Ovary (tissue), 7 donors: ENCODE measurements at regions not wholly inside any gene's neighbourhood (a gene's known extent, or its start where the extent isn't known, plus 50 kb on each side); places are given as distances from the start of the nearest gene placed in this dataset.

Source experiments
- DNase-seq, 5 donors: peaks; one replicate each; pipeline ENCODE4 v3.0.0-alpha.2; 2019 to 2020
- H3K27ac ChIP-seq, 2 donors: fragments of 200-600 bp; one replicate each; pipeline versions ENCODE4 v1.5.1 to v1.8.0; 2019 to 2022
- H3K27me3 ChIP-seq: fragments of 200-600 bp; one replicate; pipeline ENCODE4 v1.8.0; 2022
- H3K36me3 ChIP-seq: fragments of 200-600 bp; sonication (generic); one replicate; pipeline ENCODE4 v1.5.1; 2019
- H3K4me1 ChIP-seq: one replicate; pipeline ENCODE4 v1.8.1; 2013; ENCODE audit warnings: mild to moderate bottlenecking, moderate library complexity; ENCODE audit not compliant: insufficient read depth
- H3K4me3 ChIP-seq: fragments of 200-600 bp; sonication (generic); one replicate; pipeline ENCODE4 v1.5.1; 2017
- H3K9me3 ChIP-seq, 2 donors: fragments of 200-600 bp in 1 of 2; sonication (generic) in 1 of 2; one replicate each; pipeline versions ENCODE4 v1.5.1 to v1.8.1; 2013 to 2019; ENCODE audit warnings: mild to moderate bottlenecking in 1 of 2, moderate library complexity in 1 of 2
- EP300 ChIP-seq: sonication (generic); formaldehyde crosslinking; IDR thresholded peaks from one replicate; pipeline ENCODE4 v1.6.1; 2017; ENCODE audit warnings: antibody characterized with exemption
- POLR2A ChIP-seq: fragments of 450-650 bp; IDR thresholded peaks from one replicate; pipeline ENCODE4 v1.6.1; 2017; ENCODE audit warnings: antibody characterized with exemption, mild to moderate bottlenecking, moderate library complexity
- WGBS, 3 donors: extraction: QIAGEN DNeasy Blood & Tissue Kit in 1 of 3; methylation state at CpG; one replicate each; pipeline versions ENCODE4 v1.1.5 to v1.1.7; 2013 to 2017; 5-methylcytosine and 5-hydroxymethylcytosine counted together
- intact Hi-C, 4 donors: fragments of 100-400 bp; cut with DNase I; formaldehyde crosslinking; loops; one replicate each; pipeline versions ENCODE4 v1.11.0 to v1.15.1; 2022 to 2023
- TF ChIP-seq, protein P1 (sequence below), 3 donors: fragments of 450-650 bp in 2 of 3; fragments of 200-600 bp in 1 of 3; IDR thresholded peaks; one replicate each; pipeline versions ENCODE4 v1.5.1 to v1.8.0; 2016 to 2022; ENCODE audit warnings: antibody characterized with exemption in 3 of 3, mild to moderate bottlenecking in 1 of 3
- donor health status: DM: no; HTN: no; CAD: no; lungs with moderate emphysema.
- donor health status: DM: no; HTN: no; CAD: no.
- donor health status: Bipolar disorder and iron deficiency.
- donor health status: DM: no; HTN: no; CAD: no.
- donor health status: DM: yes; HTN: yes; CAD: no.

DNA sequence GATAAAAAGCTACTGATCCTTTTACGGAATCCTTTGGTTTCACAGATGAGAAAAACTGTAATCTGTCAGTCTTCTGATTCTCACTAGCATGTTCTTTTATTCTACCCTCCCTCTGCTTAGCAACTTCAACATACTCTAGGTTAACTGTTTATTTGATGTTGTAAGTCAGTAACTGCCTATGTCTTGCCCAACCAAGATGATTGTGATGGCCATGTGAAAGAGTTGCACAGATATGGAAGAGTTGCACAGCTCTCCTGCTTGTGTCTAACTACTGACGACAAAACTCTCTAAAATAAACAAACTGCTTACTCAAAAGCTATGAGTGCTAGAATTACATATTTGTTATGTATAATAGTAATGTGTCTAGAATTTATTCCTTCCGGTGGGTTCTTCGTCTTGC is 227.3 kb upstream of the DAB2 start:
- no peak overlapping the region for H3K27ac ChIP-seq
- no peaks in the 10 kb centered on the region for H3K4me1 ChIP-seq
- no peaks in the 10 kb centered on the region for H3K36me3 ChIP-seq
- intact Hi-C loops: no loop called here
- no peak for TF ChIP-seq EP300
- no peak for TF ChIP-seq POLR2A
- TF ChIP-seq, protein P1, sequence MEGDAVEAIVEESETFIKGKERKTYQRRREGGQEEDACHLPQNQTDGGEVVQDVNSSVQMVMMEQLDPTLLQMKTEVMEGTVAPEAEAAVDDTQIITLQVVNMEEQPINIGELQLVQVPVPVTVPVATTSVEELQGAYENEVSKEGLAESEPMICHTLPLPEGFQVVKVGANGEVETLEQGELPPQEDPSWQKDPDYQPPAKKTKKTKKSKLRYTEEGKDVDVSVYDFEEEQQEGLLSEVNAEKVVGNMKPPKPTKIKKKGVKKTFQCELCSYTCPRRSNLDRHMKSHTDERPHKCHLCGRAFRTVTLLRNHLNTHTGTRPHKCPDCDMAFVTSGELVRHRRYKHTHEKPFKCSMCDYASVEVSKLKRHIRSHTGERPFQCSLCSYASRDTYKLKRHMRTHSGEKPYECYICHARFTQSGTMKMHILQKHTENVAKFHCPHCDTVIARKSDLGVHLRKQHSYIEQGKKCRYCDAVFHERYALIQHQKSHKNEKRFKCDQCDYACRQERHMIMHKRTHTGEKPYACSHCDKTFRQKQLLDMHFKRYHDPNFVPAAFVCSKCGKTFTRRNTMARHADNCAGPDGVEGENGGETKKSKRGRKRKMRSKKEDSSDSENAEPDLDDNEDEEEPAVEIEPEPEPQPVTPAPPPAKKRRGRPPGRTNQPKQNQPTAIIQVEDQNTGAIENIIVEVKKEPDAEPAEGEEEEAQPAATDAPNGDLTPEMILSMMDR (IDR thresholded peaks at IDR 0.05): no peak
- DNase-seq: no peak
- WGBS, 3 donors: 83 to 92% (median 92%) methylated on average over 4 of the region's 4 CpGs
- H3K4me3 ChIP-seq: no peak overlapping the region
- no peaks in the 10 kb centered on the region for H3K27me3 ChIP-seq
- no peaks in the 10 kb centered on the region for H3K9me3 ChIP-seq

DNA sequence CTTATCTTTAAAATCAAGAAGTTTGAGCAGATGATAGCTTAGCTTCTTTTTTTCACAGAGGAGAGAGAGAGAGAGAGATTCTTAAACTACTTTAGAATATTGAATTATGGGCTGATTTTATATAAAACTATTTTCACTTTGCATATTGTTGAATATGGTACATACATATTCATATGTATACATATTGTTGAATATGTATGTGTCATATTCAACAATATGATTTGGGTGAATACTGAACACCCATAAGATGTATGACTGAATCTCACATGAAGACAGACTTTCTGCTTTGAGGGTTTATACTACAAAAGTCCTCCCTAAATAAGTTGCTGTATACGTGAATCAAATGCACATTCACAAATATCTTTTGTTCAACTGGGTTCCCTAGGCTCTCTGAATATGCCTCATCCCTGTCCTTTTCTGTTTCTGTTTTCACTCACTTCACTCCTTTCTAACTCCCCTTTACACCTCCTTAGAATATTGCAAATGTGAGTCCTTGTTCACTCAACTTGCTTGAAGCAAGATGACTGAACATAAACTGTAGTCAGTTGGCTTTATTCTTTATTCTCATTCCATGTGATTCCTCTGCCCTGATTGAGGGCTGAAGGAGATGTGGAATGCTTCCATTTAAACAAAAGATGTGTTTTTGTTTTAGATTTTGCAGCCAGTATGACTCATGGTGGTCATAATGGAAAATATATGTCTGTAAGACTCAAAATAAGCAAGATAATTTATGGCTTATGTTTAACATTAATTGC is 225.4 kb upstream of the DAB2 start:
- TF ChIP-seq, protein P1 (IDR thresholded peaks at IDR 0.05): no peak
- TF ChIP-seq POLR2A (no peak), EP300 (no peak)
- WGBS, 3 donors: 76 to 91% (median 80%) methylated on average over 1 of the region's 1 CpG

DNA sequence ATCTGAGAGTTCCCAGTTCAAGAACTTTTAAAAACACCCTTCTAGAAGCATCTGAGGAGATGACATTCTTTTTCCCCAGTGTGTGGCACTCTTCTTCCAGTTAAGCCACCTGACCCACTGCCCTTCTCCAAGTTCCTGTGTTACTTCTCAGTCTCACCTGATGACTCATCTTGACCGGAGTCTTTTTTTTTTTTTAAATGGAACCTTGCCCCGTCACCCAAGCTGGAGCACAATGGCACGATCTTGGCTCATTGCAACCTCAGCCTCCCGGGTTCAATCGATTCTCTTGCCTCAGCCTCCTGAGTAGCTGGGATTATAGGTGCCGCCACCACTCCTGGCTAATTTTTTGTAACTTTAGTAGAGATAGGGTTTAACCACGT is 224.1 kb upstream of the DAB2 start:
- TF ChIP-seq POLR2A: no peak
- TF ChIP-seq EP300: no peak
- TF ChIP-seq, protein P1 (IDR thresholded peaks at IDR 0.05): no peak
- no peak for DNase-seq
- Histone ChIP-seq H3K36me3 (no peaks in the 10 kb centered on the region), H3K9me3 (no peaks in the 10 kb centered on the region), H3K4me1 (no peaks in the 10 kb centered on the region), H3K27me3 (no peaks in the 10 kb centered on the region), H3K4me3 (no peak overlapping the region), H3K27ac (no peak overlapping the region)
- 78 to 85% (median 82%) methylated on average over 7 of the region's 7 CpGs for WGBS, 3 donors
- intact Hi-C loops: no loop called here

More for the DNA sequence above, 225.4 kb upstream of the DAB2 start:
- H3K36me3 ChIP-seq: no peaks in the 10 kb centered on the region
- intact Hi-C loops: no loop called here
- no peaks in the 10 kb centered on the region for H3K4me1 ChIP-seq
- no peaks in the 10 kb centered on the region for H3K27me3 ChIP-seq
- H3K27ac ChIP-seq: no peak overlapping the region
- DNase-seq: no peak
- no peaks in the 10 kb centered on the region for H3K9me3 ChIP-seq
- H3K4me3 ChIP-seq: no peak overlapping the region

DNA sequence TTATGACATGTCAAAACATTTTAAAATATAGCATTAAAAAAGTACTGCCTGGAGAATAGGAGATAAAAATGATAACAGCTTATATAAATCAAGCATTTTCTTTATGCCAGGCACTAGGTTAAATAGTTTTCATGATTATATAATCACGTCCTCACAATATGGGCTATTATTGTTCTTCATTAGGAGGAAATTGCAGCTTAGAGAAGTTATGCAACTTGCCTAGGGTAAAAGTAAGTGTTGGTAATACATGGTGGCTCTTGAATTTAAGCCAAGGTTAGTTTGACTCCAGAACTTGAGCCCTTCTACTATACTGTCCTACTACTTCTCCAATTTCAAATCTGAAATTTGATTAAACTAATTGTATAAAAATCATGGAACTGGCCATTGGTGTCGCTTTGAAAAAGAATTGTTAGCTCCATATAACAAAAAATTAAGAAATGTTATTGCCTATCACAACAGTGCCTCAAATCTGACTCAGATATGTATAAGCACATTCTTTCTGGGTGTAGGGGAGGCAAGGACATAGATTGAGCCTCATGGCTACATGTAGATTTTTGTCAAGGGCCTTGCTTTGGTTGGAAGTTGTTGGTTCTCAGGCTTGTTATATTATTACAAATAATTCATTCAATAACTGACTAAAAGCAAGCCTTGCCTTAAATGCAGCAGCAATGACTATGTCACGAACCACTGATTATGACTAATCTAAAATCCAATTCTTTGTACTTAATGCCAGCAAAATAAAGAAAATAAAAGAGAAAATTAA is 223.5 kb upstream of the DAB2 start:
- intact Hi-C loops: no loop called here
- no peaks in the 10 kb centered on the region for H3K36me3 ChIP-seq
- 59 to 70% (median 65%) methylated on average over 3 of the region's 3 CpGs for WGBS, 3 donors
- no peak overlapping the region for H3K4me3 ChIP-seq
- no peaks in the 10 kb centered on the region for H3K27me3 ChIP-seq
- DNase-seq: no peak
- H3K4me1 ChIP-seq: no peaks in the 10 kb centered on the region
- no peak overlapping the region for H3K27ac ChIP-seq
- no peaks in the 10 kb centered on the region for H3K9me3 ChIP-seq
- TF ChIP-seq, protein P1 (IDR thresholded peaks at IDR 0.05): no peak
- TF ChIP-seq EP300: no peak
- no peak for TF ChIP-seq POLR2A
